Left forelimb (tissue), 1 donor: ENCODE measurements at regions not wholly inside any gene's neighbourhood (a gene's known extent, or its start where the extent isn't known, plus 50 kb on each side); places are given as distances from the start of the nearest gene placed in this dataset.

Experiments
- DNase-seq: peaks from one replicate; pipeline ENCODE4 v3.0.0-alpha.2; 2018; ENCODE audit warnings: low spot score

- no peak for DNase-seq
These were observed 855.6 kb downstream of the C6orf118 start for GRCh38 chr6:164453835-164454234.

- no peak for DNase-seq
These were observed 866.8 kb downstream of the C6orf118 start for GRCh38 chr6:164442572-164442971.

DNA sequence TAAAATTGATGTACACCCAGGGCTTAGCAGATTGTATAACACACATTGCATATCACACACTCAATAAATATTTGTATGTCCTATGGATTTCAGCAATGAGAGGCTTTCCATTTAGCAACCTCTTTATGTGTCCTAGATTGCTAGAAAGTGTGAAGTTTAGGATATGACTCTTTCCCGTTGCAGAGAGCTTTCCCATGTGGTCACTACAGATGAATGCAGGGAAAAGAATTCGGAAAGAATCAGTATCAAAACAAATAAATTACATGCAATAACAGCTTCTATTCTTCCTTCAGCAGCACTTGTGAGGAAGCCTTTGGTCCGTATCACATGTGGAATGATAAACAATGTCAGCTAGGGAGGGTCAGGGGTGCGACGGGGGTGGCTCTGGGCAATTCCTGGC, 870.1 kb downstream of the C6orf118 start:
- DNase-seq: no peak

DNA sequence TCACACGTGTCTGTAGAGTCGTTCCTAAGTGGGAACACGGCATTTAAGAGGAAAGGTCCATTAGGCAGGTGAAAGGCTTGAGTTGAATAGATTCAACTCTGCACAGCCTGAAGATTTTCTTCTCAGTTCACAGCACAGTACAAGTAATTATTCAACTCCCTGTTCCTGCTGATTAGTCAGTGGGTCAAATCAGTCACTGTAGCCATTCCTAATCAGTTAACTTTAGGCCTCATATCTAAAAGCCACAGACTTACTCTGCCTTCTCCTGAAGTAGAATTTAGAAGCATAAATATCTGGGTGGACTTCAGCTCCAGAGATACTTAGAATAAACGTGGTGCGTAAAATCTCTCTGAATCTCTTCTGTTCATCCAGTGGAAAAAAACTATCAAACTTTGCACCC, 872.4 kb downstream of the C6orf118 start:
- no peak for DNase-seq

GRCh38 chr6:164427728-164428402, 881.5 kb downstream of the C6orf118 start:
- DNase-seq: no peak

DNA sequence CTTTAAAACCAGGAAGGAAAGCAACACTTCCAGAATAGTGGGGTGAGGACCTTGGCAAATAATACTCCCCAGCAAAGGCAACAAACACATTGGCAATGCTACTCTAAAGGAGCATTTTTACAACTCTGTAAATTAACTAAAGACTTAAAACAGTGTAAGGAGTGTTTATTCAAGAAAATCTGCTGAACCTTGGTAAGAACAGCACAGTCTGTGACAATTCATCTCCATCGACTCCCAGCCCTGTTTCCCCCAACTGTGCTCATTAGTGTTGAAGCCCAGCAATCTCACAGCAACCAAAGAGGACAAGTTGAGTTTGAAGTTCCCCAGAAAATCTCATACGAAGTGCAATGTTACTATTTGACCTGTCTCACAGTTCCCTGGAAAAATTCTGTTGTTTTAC, 884.9 kb downstream of the C6orf118 start:
- DNase-seq: no peak

- no peak for DNase-seq
These were observed 890.3 kb downstream of the C6orf118 start for GRCh38 chr6:164419099-164419498.

DNA sequence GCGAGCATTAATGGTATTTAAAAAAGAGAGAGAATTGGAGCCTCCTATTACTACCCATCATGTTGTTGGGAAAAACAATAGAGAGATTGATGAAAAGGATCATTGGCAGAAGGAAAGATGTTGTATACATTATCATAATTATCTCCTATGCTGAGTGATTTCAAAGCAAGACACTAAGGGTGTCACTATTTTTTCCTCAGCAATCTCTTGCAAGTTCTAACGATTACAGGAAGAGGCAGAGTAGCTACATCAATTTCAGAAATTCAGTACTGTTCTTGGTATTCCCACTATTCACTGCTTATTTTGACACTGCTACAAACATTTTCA, 891.2 kb downstream of the C6orf118 start:
- no peak for DNase-seq

GRCh38 chr6:164417537-164418261, 891.7 kb downstream of the C6orf118 start:
- no peak for DNase-seq

DNA sequence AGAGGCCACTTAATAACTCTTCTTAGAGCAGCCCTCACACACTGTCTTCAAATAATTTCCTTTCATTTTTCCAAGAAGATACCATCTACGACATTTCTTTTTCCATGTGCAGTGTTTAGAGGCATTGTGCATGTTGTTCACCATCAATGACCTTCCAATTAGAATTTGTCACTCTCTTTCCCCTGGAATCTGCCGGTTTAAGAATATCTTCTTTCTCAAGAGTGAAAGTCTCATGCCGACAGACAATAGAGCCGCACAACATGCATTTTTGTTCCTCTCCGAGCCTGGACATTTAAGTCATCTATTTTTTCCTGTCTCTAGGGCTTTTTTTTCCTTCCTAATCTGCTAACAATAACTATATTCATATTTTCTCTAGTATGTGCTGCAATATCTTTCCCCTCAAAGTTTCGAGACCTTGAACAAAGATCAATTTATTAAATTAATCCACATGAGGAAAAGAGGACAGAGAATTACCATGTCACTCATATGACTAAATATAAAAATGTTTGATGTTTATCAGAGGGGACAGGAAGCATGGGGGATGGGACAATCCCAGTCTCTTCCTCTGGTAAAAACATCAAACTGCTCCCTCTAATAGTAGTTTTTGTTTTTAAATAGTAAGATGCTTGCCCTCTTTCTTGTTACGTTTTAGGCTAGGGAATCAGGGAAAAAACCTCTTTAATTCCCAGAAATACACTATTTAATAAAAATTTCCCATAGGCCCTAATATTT, 893.4 kb downstream of the C6orf118 start:
- no peak for DNase-seq

DNA sequence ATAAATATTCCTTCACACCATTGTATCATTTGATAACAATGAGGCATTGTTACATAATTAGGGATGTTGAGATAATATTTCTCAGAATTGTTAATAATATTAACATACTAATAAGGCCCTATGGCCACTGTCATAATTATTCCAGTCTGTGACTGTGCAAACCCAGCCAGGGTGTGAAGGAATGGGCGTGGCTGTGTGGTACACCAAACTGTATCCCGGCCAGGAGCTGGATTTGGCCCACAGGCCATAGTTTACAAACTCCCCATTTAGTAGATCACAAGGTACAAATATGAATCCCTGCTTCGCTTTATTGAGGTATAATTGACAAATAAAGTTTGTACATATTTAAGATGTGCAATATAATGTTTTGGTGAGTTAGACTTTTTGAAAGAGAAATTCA, 894.7 kb downstream of the C6orf118 start:
- no peak for DNase-seq

GRCh38 chr6:164412566-164412965, 896.8 kb downstream of the C6orf118 start:
- no peak for DNase-seq

DNA sequence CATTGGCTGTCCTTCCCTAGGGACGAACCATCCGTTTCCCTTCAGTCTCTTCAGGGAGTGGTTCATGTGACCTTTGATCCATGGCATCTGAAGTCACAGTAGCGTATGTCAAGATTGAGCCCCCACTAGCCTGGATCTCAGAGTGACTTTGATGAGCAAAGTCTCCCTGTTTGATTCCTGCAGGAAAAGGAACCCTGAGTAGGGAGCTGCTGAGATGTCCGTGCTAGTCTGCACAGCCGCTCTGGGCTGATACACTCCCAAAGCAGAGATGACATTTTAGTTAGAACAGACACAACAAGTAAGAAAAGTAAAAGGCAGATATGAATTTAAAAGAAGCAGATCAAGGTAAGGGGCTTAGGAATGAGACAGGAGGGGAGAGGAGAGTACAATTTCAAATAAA, 899.4 kb downstream of the C6orf118 start:
- no peak for DNase-seq

- DNase-seq: no peak
These were observed 899.9 kb downstream of the C6orf118 start for GRCh38 chr6:164409309-164410009.

DNA sequence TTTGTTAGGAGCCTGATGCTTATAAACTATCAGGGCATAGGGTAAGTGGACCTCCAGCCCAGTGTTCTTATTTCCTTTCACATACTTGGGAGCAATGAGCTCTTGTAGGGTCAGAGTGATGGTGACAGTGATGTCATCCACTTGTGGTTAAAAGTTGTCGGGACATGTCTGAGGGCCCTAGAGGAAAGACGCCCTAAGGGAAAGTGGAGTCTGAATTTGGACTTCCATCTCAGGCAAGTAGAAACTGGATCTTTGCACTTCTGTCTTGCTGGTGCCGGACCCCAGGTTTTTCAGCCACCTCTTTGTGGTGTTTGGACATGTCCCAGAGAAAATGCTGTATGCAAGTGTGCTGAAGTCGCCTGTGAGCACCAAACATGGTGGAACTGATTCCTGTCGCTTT, 900.5 kb downstream of the C6orf118 start:
- no peak for DNase-seq

GRCh38 chr6:164404812-164405488, 904.5 kb downstream of the C6orf118 start:
- DNase-seq: no peak

DNA sequence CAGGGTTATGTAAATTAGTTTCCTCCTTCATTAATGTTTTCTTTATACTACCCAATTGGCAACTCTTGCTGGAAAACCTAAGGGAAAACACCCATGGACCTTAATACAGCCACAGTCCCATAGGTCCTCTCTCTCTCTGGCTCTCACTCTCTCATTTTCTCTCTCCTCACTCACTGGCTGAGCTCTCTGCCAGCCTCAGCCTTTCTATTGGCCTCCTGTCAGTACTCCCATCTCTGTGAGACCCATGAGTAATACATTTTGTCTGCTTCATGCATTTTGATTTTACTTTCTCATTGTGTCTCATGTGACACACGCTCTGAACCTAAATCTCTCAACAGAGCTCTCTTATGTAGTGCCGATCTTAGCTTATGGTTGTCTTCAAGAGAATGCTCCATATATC, 907.5 kb downstream of the C6orf118 start:
- DNase-seq: no peak

DNA sequence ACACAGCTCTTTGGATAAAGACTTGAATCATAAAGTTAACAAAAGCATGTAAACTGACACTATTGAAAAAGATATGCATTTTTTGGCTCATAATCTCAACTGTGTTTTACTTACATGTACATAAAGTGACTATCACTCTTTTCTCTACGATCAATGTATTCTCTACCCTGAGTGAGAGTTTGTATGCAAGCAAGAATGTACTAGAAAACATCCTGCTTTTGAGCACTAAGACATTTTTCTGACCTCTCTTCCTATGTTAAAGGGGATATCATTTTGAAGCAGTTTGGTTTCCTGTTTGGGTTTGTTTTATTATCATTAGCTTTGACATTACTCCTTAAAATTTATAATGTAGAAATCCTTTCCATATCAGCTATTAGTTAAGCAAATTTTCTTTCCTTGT, 910.8 kb downstream of the C6orf118 start:
- DNase-seq: no peak

GRCh38 chr6:164396071-164397047, 913.0 kb downstream of the C6orf118 start:
- no peak for DNase-seq

DNA sequence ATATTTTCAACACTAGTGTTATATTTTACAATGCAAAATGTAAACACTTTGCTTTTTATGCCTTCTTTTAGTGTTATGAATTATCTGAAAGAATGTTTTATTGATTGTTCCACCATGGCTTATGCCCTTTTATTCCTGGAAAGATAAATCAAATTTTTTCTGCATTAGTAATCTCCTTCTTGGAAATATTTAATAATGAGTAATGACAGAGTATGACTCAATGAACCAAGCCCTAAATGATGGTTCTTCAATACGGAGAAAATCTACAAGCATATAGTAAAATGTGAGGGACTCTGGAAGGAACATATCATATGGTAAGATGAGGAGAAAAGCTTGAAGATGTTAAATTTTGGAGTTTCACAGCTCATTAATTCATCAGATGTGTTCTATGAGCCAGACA, 929.6 kb downstream of the C6orf118 start:
- no peak for DNase-seq

DNA sequence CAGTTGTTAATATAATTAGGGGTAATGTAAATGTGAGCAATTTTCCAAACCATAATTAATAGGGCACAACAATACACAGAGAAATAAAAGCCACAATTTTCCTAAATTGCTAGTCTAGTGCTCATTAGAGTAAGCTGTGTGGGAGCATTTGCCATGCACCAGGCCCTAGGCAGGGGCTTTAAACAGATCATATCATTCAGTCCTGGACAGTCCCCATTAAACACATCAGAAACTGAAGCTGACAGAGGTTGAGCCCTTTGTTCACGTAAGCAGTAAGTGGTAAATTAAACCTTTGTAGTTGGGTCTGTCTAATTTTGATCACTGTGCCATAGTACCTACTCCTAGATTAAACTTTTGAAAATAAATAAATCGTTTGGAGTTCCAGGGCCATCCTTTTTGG, 931.1 kb downstream of the C6orf118 start:
- no peak for DNase-seq
